Loucy (cell line): ENCODE measurements at regions not wholly inside any gene's neighbourhood (a gene's known extent, or its start where the extent isn't known, plus 50 kb on each side); places are given as distances from the start of the nearest gene placed in this dataset.

ENCODE experiments used
- CTCF ChIP-seq: fragments of 200-600 bp; sonication (generic); conservative IDR thresholded peaks from 2 replicates; pipeline ENCODE4 v1.5.1; 2014; ENCODE audit warnings: mild to moderate bottlenecking, antibody characterized with exemption, low read length
- EZH2phosphoT487 ChIP-seq: fragments of 200-600 bp; IDR thresholded peaks from 2 replicates; pipeline ENCODE4 v1.6.1; 2018; ENCODE audit warnings: antibody characterized with exemption, mild to moderate bottlenecking, moderate library complexity, borderline replicate concordance

GRCh38 chr4:111434586-111434985, 710.7 kb upstream of the FAM241A start:
- TF ChIP-seq EZH2phosphoT487 = no peak
- TF ChIP-seq CTCF = no peak
